ENCODE measurements at regions not wholly inside any gene's neighbourhood (a gene's known extent, or its start where the extent isn't known, plus 50 kb on each side); places are given as distances from the start of the nearest gene placed in this dataset.

GRCh38 chr10:117899181-117899683, 147.5 kb downstream of the RAB11FIP2 start:
- ChIA-PET CTCF (no interaction called here), POLR2A (no interaction called here)
- Histone ChIP-seq H3K27me3 (ENCODE audit: control insufficient read depth, insufficient read depth, low read length) (no peaks in the 10 kb centered on the region), H3K9me3 (ENCODE audit: control insufficient read depth, insufficient read depth, low read length) (no peaks in the 10 kb centered on the region), H3K27ac (ENCODE audit: low read depth, low read length) (no peak overlapping the region), H3K4me3 (ENCODE audit: low read depth, low read length) (no peak overlapping the region)
- DNase-seq (ENCODE audit: low read depth, low spot score), result no peak
- no peak for TF ChIP-seq CTCF (IDR thresholded peaks at IDR 0.05; ENCODE audit: low read depth, low read length)

GRCh38 chr10:117900280-117900679, 146.5 kb downstream of the RAB11FIP2 start:
- POLR2A ChIA-PET, result no interaction called here

GRCh38 chr10:117903854-117904253, 142.9 kb downstream of the RAB11FIP2 start:
- Histone ChIP-seq H3K27me3 (ENCODE audit: control insufficient read depth, insufficient read depth, low read length) (no peaks in the 10 kb centered on the region), H3K27ac (ENCODE audit: low read depth, low read length) (no peak overlapping the region), H3K9me3 (ENCODE audit: control insufficient read depth, insufficient read depth, low read length) (no peaks in the 10 kb centered on the region), H3K4me3 (ENCODE audit: low read depth, low read length) (no peak overlapping the region)
- no peak for DNase-seq (ENCODE audit: low read depth, low spot score)
- POLR2A ChIA-PET, result no interaction called here
- no peak for TF ChIP-seq CTCF (IDR thresholded peaks at IDR 0.05; ENCODE audit: low read depth, low read length)
- CTCF ChIA-PET, result no interaction called here

More at GRCh38 chr10:117900280-117900679, 146.5 kb downstream of the RAB11FIP2 start:
- DNase-seq (ENCODE audit: low read depth, low spot score), result no peak
- CTCF ChIA-PET, result no interaction called here
- H3K27ac ChIP-seq (ENCODE audit: low read depth, low read length), result no peak overlapping the region
- no peaks in the 10 kb centered on the region for H3K9me3 ChIP-seq (ENCODE audit: control insufficient read depth, insufficient read depth, low read length)
- no peaks in the 10 kb centered on the region for H3K27me3 ChIP-seq (ENCODE audit: control insufficient read depth, insufficient read depth, low read length)
- TF ChIP-seq CTCF (IDR thresholded peaks at IDR 0.05; ENCODE audit: low read depth, low read length), result no peak
- no peak overlapping the region for H3K4me3 ChIP-seq (ENCODE audit: low read depth, low read length)

- no peak overlapping the region for H3K27ac ChIP-seq (ENCODE audit: low read depth, low read length)
- H3K9me3 ChIP-seq (ENCODE audit: control insufficient read depth, insufficient read depth, low read length), result no peaks in the 10 kb centered on the region
- DNase-seq (ENCODE audit: low read depth, low spot score), result no peak
- peaks cover 3% of the 10 kb centered on the region for H3K27me3 ChIP-seq (ENCODE audit: control insufficient read depth, insufficient read depth, low read length)
- H3K4me3 ChIP-seq (ENCODE audit: low read depth, low read length), result no peak overlapping the region
- POLR2A ChIA-PET, result no interaction called here
- CTCF ChIA-PET, result no interaction called here
- no peak for TF ChIP-seq CTCF (IDR thresholded peaks at IDR 0.05; ENCODE audit: low read depth, low read length)
Observed at GRCh38 chr10:117905404-117905803, 141.3 kb downstream of the RAB11FIP2 start.

- ChIA-PET POLR2A (no interaction called here), CTCF (no interaction called here)
Observed at GRCh38 chr10:117911684-117912083, 135.1 kb downstream of the RAB11FIP2 start.

More at GRCh38 chr10:117911684-117912083, 135.1 kb downstream of the RAB11FIP2 start:
- H3K4me3 ChIP-seq (ENCODE audit: low read depth, low read length), result no peak overlapping the region
- H3K27me3 ChIP-seq (ENCODE audit: control insufficient read depth, insufficient read depth, low read length), result peaks cover 5% of the 10 kb centered on the region
- H3K27ac ChIP-seq (ENCODE audit: low read depth, low read length), result no peak overlapping the region
- no peaks in the 10 kb centered on the region for H3K9me3 ChIP-seq (ENCODE audit: control insufficient read depth, insufficient read depth, low read length)
- DNase-seq (ENCODE audit: low read depth, low spot score), result no peak
- TF ChIP-seq CTCF (IDR thresholded peaks at IDR 0.05; ENCODE audit: low read depth, low read length), result no peak

Data from AG04450 (cell line).